Vagina (tissue), 2 donors: ENCODE measurements at regions not wholly inside any gene's neighbourhood (a gene's known extent, or its start where the extent isn't known, plus 50 kb on each side); places are given as distances from the start of the nearest gene placed in this dataset.
"Not testable (repeated sequence)": the region's sequence is repeated elsewhere in the genome, so short reads cannot be mapped to it uniquely, and the experiment has no call there.

Experiments
- DNase-seq, 2 donors: peaks; one replicate each; pipeline ENCODE4 v3.0.0-alpha.2; 2017; ENCODE audit errors: extremely low spot score in 2 of 2
- H3K27ac ChIP-seq: fragments of 200-600 bp; sonication (generic); one replicate; pipeline ENCODE4 v1.5.1; 2019
- H3K27me3 ChIP-seq: fragments of 200-600 bp; sonication (generic); one replicate; pipeline ENCODE4 v1.5.1; 2019
- H3K36me3 ChIP-seq, 2 donors: fragments of 200-600 bp; sonication (generic); one replicate each; pipeline ENCODE4 v1.5.1; 2017 to 2019
- H3K4me1 ChIP-seq: fragments of 200-600 bp; sonication (generic); one replicate; pipeline ENCODE4 v1.5.1; 2019
- H3K4me3 ChIP-seq, 2 donors: fragments of 200-600 bp; sonication (generic); 1 replicate in 1 of 2; 2 replicates in 1 of 2; pipeline ENCODE4 v1.5.1; 2016 to 2019
- H3K9me3 ChIP-seq: fragments of 200-600 bp; sonication (generic); one replicate; pipeline ENCODE4 v1.5.1; 2019
- POLR2A ChIP-seq, 2 donors: fragments of 450-650 bp; IDR thresholded peaks; one replicate each; pipeline ENCODE4 v1.6.1; 2017; ENCODE audit warnings: antibody characterized with exemption in 2 of 2, mild to moderate bottlenecking in 2 of 2, moderate library complexity in 2 of 2
- POLR2AphosphoS5 ChIP-seq, 2 donors: sonication (generic); formaldehyde crosslinking; IDR thresholded peaks; one replicate each; pipeline ENCODE4 v1.9.0; 2017; ENCODE audit warnings: antibody characterized with exemption in 2 of 2, mild to moderate bottlenecking in 2 of 2, low read depth in 1 of 2; ENCODE audit not compliant: insufficient read depth in 1 of 2
- intact Hi-C: fragments of 100-400 bp; cut with DNase I; formaldehyde crosslinking; loops from one replicate; pipeline ENCODE4 v1.15.1; 2023
- TF ChIP-seq, protein P1 (sequence below), 3 experiments: fragments of 450-650 bp in 2 of 3; fragments of 200-600 bp in 1 of 3; sonication (generic) in 1 of 3; IDR thresholded peaks; one replicate each; pipeline ENCODE4 v1.5.1; 2017 to 2019; ENCODE audit warnings: antibody characterized with exemption in 3 of 3, mild to moderate bottlenecking in 2 of 3, moderate library complexity in 2 of 3

DNA sequence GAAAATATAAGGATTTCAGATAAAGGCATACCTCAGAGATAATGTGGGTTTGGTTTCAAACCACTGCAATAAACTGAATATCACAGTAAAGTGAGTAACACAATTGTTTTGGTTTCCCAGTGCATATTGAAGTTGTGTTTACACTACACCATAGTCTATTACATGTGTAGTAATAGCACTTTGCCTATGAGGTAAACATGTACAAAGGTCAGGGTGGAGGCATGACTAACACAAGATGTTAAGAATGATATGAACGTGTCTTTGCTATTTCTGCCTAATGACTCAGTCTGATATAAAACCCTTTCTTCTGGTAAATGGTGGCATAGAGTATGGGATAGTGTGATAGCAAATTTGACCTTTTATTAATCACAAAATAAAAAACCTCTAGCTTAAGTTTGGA, 621.5 kb upstream of the ADGRL2 start:
- DNase-seq, result no peak
- Histone ChIP-seq H3K4me3 (no peak overlapping the region), H3K36me3 (no peaks in the 10 kb centered on the region), H3K27me3 (no peaks in the 10 kb centered on the region), H3K4me1 (no peaks in the 10 kb centered on the region), H3K9me3 (no peaks in the 10 kb centered on the region), H3K27ac (no peak overlapping the region)
- intact Hi-C loops, result no loop called here
- TF ChIP-seq POLR2AphosphoS5 (IDR thresholded peaks at IDR 0.05; ENCODE audit: insufficient read depth in 1 of 2, low read depth in 1 of 2) (no peak), POLR2A (IDR thresholded peaks at IDR 0.05) (no peak)
- TF ChIP-seq, protein P1, sequence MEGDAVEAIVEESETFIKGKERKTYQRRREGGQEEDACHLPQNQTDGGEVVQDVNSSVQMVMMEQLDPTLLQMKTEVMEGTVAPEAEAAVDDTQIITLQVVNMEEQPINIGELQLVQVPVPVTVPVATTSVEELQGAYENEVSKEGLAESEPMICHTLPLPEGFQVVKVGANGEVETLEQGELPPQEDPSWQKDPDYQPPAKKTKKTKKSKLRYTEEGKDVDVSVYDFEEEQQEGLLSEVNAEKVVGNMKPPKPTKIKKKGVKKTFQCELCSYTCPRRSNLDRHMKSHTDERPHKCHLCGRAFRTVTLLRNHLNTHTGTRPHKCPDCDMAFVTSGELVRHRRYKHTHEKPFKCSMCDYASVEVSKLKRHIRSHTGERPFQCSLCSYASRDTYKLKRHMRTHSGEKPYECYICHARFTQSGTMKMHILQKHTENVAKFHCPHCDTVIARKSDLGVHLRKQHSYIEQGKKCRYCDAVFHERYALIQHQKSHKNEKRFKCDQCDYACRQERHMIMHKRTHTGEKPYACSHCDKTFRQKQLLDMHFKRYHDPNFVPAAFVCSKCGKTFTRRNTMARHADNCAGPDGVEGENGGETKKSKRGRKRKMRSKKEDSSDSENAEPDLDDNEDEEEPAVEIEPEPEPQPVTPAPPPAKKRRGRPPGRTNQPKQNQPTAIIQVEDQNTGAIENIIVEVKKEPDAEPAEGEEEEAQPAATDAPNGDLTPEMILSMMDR (IDR thresholded peaks at IDR 0.05), result no peak

DNA sequence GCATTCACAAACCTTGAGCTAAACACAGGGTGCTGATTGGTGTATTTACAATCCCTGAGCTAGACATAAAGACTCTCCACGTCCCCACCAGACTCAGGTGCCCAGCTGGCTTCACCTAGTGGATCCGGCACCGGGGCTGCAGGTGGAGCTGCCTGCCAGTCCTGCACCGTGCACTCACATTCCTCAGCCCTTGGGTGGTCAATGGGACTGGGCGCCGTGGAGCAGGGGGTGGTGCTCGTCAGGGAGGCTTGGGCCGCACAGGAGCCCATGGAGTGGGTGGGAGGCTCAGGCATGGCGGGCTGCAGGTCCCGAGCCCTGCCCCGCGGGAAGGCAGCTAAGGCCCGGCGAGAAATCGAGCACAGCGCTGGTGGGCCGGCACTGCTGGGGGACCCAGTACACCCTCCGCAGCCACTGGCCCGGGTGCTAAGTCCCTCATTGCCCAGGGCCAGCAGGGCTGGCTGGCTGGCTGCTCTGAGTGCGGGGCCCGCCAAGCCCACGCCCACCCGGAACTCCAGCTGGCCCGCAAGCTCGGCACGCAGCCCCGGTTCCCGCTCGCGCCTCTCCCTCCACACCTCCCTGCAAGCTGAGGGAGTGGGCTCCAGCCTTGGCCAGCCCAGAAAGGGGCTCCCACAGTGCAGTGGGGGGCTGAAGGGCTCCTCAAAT, 622.2 kb upstream of the ADGRL2 start:
- H3K27ac ChIP-seq, H3K4me1 ChIP-seq, H3K36me3 ChIP-seq, H3K9me3 ChIP-seq, H3K27me3 ChIP-seq, intact Hi-C loops, H3K4me3 ChIP-seq, DNase-seq: not testable (repeated sequence)

DNA sequence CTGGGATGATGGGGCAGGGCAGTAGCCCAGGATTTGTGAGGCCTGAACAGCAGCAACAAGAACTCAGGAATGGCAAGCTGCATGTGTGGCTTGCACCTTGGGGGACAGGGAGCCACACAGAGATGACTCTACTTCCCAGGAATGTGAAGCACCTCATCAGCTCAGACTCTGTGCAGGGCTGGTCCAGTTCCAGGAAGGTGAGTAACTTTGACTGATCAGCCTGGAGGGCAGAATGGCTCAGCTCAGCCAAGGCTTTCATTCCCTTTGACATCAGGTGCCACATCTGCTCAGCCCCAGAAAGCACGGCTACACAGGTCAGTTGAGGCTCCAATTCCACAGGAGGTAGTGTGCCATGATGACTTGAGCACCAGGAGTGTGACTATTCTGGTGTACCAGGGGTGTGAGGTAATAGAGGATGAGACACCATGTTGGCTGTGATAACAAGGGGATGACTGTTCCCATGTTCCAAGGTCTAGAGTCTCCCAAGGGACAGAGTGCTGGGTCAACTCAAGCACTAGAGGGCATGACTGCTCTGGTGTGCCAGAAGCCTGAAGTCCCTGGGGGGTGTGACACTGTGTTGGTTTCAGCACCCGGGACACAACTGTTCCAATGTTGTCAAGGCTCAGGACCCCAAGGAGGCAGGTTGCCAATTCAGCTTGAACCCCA, 625.8 kb upstream of the ADGRL2 start:
- TF ChIP-seq POLR2AphosphoS5 (IDR thresholded peaks at IDR 0.05; ENCODE audit: insufficient read depth in 1 of 2, low read depth in 1 of 2) (no peak), POLR2A (IDR thresholded peaks at IDR 0.05) (no peak)
- no peak for DNase-seq
- Histone ChIP-seq H3K9me3 (no peaks in the 10 kb centered on the region), H3K27me3 (no peaks in the 10 kb centered on the region), H3K4me3 (no peak overlapping the region), H3K36me3 (no peaks in the 10 kb centered on the region), H3K4me1 (no peaks in the 10 kb centered on the region), H3K27ac (no peak overlapping the region)
- intact Hi-C loops, result no loop called here

DNA sequence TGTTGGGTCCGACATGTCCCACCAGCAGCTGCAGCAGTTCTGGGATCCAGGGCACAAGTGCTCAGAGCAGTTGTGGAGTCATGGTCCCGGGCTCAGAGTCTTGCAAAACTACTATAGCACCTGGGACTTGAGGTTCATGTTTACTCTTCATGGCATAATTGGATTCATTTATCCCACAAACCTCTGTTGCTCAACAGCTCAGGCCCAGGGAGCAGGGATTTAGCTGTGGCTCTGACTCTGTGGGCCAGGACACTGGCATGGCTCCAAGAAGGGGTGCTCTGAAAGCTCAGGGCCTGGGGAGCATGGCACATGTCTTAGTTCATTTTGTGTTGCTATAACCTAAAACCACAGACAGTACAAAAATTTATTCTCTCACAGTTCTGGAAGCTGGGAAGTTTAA, 626.7 kb upstream of the ADGRL2 start:
- intact Hi-C loops, result no loop called here
- TF ChIP-seq POLR2AphosphoS5 (IDR thresholded peaks at IDR 0.05; ENCODE audit: insufficient read depth in 1 of 2, low read depth in 1 of 2) (no peak), POLR2A (IDR thresholded peaks at IDR 0.05) (no peak)
- TF ChIP-seq, protein P1 (IDR thresholded peaks at IDR 0.05), result no peak
- Histone ChIP-seq H3K4me3 (no peak overlapping the region), H3K27ac (no peak overlapping the region), H3K36me3 (no peaks in the 10 kb centered on the region), H3K27me3 (no peaks in the 10 kb centered on the region), H3K9me3 (no peaks in the 10 kb centered on the region), H3K4me1 (no peaks in the 10 kb centered on the region)
- no peak for DNase-seq

DNA sequence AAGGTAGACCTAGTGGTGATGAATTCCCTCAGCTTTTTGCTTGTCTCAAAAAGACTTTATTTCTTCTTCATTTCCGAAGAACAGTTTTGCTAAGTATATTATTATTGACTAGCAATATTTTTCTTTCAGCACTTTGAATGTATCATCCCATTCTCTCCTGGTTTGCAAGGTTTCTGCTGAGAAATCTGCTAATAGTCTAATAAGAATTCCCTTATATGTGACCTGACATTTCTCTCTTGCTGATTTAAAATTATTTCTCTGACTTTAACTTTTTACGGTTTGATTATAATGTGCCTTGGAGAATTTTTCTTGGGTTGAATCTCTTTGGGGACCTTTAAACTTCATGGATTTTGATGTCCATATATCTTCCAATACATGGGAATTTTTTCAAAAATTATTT, 628.3 kb upstream of the ADGRL2 start:
- no peaks in the 10 kb centered on the region for H3K36me3 ChIP-seq
- H3K27me3 ChIP-seq, result no peaks in the 10 kb centered on the region
- no peak for DNase-seq
- H3K27ac ChIP-seq, result no peak overlapping the region
- no peak for TF ChIP-seq POLR2AphosphoS5 (IDR thresholded peaks at IDR 0.05; ENCODE audit: insufficient read depth in 1 of 2, low read depth in 1 of 2)
- TF ChIP-seq POLR2A (IDR thresholded peaks at IDR 0.05), result no peak
- TF ChIP-seq, protein P1 (IDR thresholded peaks at IDR 0.05), result no peak
- H3K4me3 ChIP-seq, result no peak overlapping the region
- no peaks in the 10 kb centered on the region for H3K9me3 ChIP-seq
- intact Hi-C loops, result no loop called here
- no peaks in the 10 kb centered on the region for H3K4me1 ChIP-seq

DNA sequence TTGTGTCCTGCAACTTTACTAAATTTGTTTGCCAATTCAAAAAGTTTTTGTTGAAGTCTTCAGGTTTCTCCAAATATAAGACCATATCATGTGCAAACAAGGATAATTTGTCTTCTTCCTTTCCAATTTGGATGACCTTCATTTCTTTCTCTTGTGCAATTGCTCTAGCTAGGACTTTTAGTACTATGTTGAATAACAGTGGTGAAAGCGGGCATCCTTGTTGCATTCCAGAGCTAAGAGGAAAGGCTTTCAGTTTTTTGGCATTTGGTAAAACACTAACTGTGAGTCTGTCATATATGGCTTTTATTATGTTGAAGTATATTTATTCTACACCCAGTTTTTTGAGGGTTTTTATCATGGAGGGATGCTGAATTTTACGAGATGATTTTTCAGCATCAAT, 630.0 kb upstream of the ADGRL2 start:
- H3K4me3 ChIP-seq, result no peak overlapping the region
- DNase-seq, result no peak
- H3K4me1 ChIP-seq, result no peaks in the 10 kb centered on the region
- H3K27ac ChIP-seq, result no peak overlapping the region
- H3K27me3 ChIP-seq, result no peaks in the 10 kb centered on the region
- H3K9me3 ChIP-seq, result no peaks in the 10 kb centered on the region
- H3K36me3 ChIP-seq, result no peaks in the 10 kb centered on the region
- TF ChIP-seq, protein P1 (IDR thresholded peaks at IDR 0.05), result no peak
- TF ChIP-seq POLR2A (IDR thresholded peaks at IDR 0.05), result no peak
- no peak for TF ChIP-seq POLR2AphosphoS5 (IDR thresholded peaks at IDR 0.05; ENCODE audit: insufficient read depth in 1 of 2, low read depth in 1 of 2)
- intact Hi-C loops, result no loop called here
